HUES6 (cell line): ENCODE measurements at regions not wholly inside any gene's neighbourhood (a gene's known extent, or its start where the extent isn't known, plus 50 kb on each side); places are given as distances from the start of the nearest gene placed in this dataset.

ENCODE experiments used
- H3K27ac ChIP-seq: 2 replicates; pipeline ENCODE4 v1.7.0; 2013; ENCODE audit warnings: low read depth, mild to moderate bottlenecking, low read length, inconsistent platforms
- H3K27me3 ChIP-seq: 2 replicates; pipeline ENCODE4 v1.6.1; 2013; ENCODE audit warnings: low read length; ENCODE audit not compliant: control insufficient read depth, insufficient read depth
- H3K36me3 ChIP-seq: 2 replicates; pipeline ENCODE4 v1.6.1; 2013; ENCODE audit warnings: low read length; ENCODE audit not compliant: control insufficient read depth, insufficient read depth
- H3K4me1 ChIP-seq: 2 replicates; pipeline ENCODE4 v1.6.1; 2013; ENCODE audit warnings: low read length; ENCODE audit not compliant: control insufficient read depth, insufficient read depth
- H3K4me3 ChIP-seq: 2 replicates; pipeline ENCODE4 v1.5.1; 2013; ENCODE audit warnings: low read depth, low read length
- H3K9ac ChIP-seq: one replicate; pipeline ENCODE4 v1.6.1; 2013; ENCODE audit warnings: mild to moderate bottlenecking, low read length
- H3K9me3 ChIP-seq: 2 replicates; pipeline ENCODE4 v1.6.1; 2013; ENCODE audit warnings: low read depth, low read length; ENCODE audit not compliant: control insufficient read depth, insufficient read depth

- H3K9ac ChIP-seq = no peak overlapping the region
- H3K36me3 ChIP-seq = no peaks in the 10 kb centered on the region
- no peak overlapping the region for H3K4me3 ChIP-seq
- no peaks in the 10 kb centered on the region for H3K27me3 ChIP-seq
- H3K27ac ChIP-seq = no peak overlapping the region
- peaks cover 14% of the 10 kb centered on the region; the same call in 1 of the 2 replicates for H3K4me1 ChIP-seq
- no peaks in the 10 kb centered on the region for H3K9me3 ChIP-seq
Measured at GRCh38 chr5:29983528-29984155, 1209.8 kb upstream of the CDH6 start.

- Histone ChIP-seq H3K27me3 (no peaks in the 10 kb centered on the region), H3K27ac (no peak overlapping the region), H3K9ac (no peak overlapping the region), H3K36me3 (no peaks in the 10 kb centered on the region), H3K4me1 (peaks cover 14% of the 10 kb centered on the region; the same call in 1 of the 2 replicates), H3K4me3 (no peak overlapping the region), H3K9me3 (no peaks in the 10 kb centered on the region)
Measured at GRCh38 chr5:29982457-29982856, 1211.0 kb upstream of the CDH6 start.

- Histone ChIP-seq H3K9ac (no peak overlapping the region), H3K4me3 (no peak overlapping the region), H3K36me3 (no peaks in the 10 kb centered on the region), H3K27me3 (no peaks in the 10 kb centered on the region), H3K4me1 (no peaks in the 10 kb centered on the region), H3K27ac (no peak overlapping the region), H3K9me3 (no peaks in the 10 kb centered on the region)
Measured at GRCh38 chr5:29972597-29972996, 1220.9 kb upstream of the CDH6 start.

- Histone ChIP-seq H3K9ac (no peak overlapping the region), H3K27me3 (no peaks in the 10 kb centered on the region), H3K4me3 (no peak overlapping the region), H3K4me1 (no peaks in the 10 kb centered on the region), H3K36me3 (no peaks in the 10 kb centered on the region), H3K27ac (no peak overlapping the region), H3K9me3 (no peaks in the 10 kb centered on the region)
Measured at GRCh38 chr5:29963956-29964355, 1229.5 kb upstream of the CDH6 start.

GRCh38 chr5:29960323-29960722 lies 1233.2 kb upstream of the CDH6 start:
- Histone ChIP-seq H3K4me3 (no peak overlapping the region), H3K9me3 (no peaks in the 10 kb centered on the region), H3K9ac (no peak overlapping the region), H3K4me1 (no peaks in the 10 kb centered on the region), H3K36me3 (no peaks in the 10 kb centered on the region), H3K27ac (no peak overlapping the region), H3K27me3 (no peaks in the 10 kb centered on the region)

GRCh38 chr5:29950416-29951145 lies 1242.9 kb upstream of the CDH6 start:
- Histone ChIP-seq H3K9ac (no peak overlapping the region), H3K4me1 (no peaks in the 10 kb centered on the region), H3K9me3 (no peaks in the 10 kb centered on the region), H3K27me3 (no peaks in the 10 kb centered on the region), H3K27ac (no peak overlapping the region), H3K4me3 (no peak overlapping the region), H3K36me3 (no peaks in the 10 kb centered on the region)

GRCh38 chr5:29949301-29949872 lies 1244.1 kb upstream of the CDH6 start:
- Histone ChIP-seq H3K27me3 (no peaks in the 10 kb centered on the region), H3K27ac (no peak overlapping the region), H3K4me1 (no peaks in the 10 kb centered on the region), H3K36me3 (no peaks in the 10 kb centered on the region), H3K9me3 (no peaks in the 10 kb centered on the region), H3K9ac (no peak overlapping the region), H3K4me3 (no peak overlapping the region)

GRCh38 chr5:29944327-29944726 lies 1249.2 kb upstream of the CDH6 start:
- no peaks in the 10 kb centered on the region for H3K27me3 ChIP-seq
- no peaks in the 10 kb centered on the region for H3K9me3 ChIP-seq
- no peak overlapping the region for H3K4me3 ChIP-seq
- no peaks in the 10 kb centered on the region for H3K4me1 ChIP-seq
- no peak overlapping the region for H3K9ac ChIP-seq
- H3K27ac ChIP-seq = no peak overlapping the region
- no peaks in the 10 kb centered on the region for H3K36me3 ChIP-seq

GRCh38 chr5:29942089-29942488 lies 1251.4 kb upstream of the CDH6 start:
- Histone ChIP-seq H3K27me3 (no peaks in the 10 kb centered on the region), H3K9me3 (no peaks in the 10 kb centered on the region)

GRCh38 chr5:29939988-29940387 lies 1253.5 kb upstream of the CDH6 start:
- Histone ChIP-seq H3K27ac (no peak overlapping the region), H3K4me1 (no peaks in the 10 kb centered on the region), H3K36me3 (no peaks in the 10 kb centered on the region), H3K9me3 (no peaks in the 10 kb centered on the region), H3K27me3 (no peaks in the 10 kb centered on the region), H3K9ac (no peak overlapping the region), H3K4me3 (no peak overlapping the region)

More at GRCh38 chr5:29942089-29942488, 1251.4 kb upstream of the CDH6 start:
- Histone ChIP-seq H3K9ac (no peak overlapping the region), H3K36me3 (no peaks in the 10 kb centered on the region), H3K27ac (no peak overlapping the region), H3K4me3 (no peak overlapping the region), H3K4me1 (no peaks in the 10 kb centered on the region)

GRCh38 chr5:29935371-29935770 lies 1258.1 kb upstream of the CDH6 start:
- Histone ChIP-seq H3K27me3 (no peaks in the 10 kb centered on the region), H3K4me3 (no peak overlapping the region), H3K4me1 (no peaks in the 10 kb centered on the region), H3K27ac (no peak overlapping the region), H3K9me3 (no peaks in the 10 kb centered on the region), H3K36me3 (no peaks in the 10 kb centered on the region), H3K9ac (no peak overlapping the region)
